ENCODE measurements at regions not wholly inside any gene's neighbourhood (a gene's known extent, or its start where the extent isn't known, plus 50 kb on each side); places are given as distances from the start of the nearest gene placed in this dataset.

GRCh38 chr1:215417122-215417521 is 150.0 kb upstream of the KCTD3 start:
- Histone ChIP-seq H3K9me3 (ENCODE audit: low read length) (no peaks in the 10 kb centered on the region), H3K27ac (ENCODE audit: low read depth, low read length, poor library complexity, severe bottlenecking) (no peak overlapping the region), H3K79me2 (ENCODE audit: insufficient read depth, low read depth, low read length) (no peaks in the 10 kb centered on the region), H3K36me3 (ENCODE audit: insufficient read depth, low read length) (no peaks in the 10 kb centered on the region), H2AFZ (ENCODE audit: low read length) (no peak overlapping the region), H3K4me2 (ENCODE audit: low read length) (no peak overlapping the region), H3K4me1 (ENCODE audit: insufficient read depth, low read length, poor library complexity, severe bottlenecking) (no peaks in the 10 kb centered on the region), H3K4me3 (ENCODE audit: low read depth, low read length, poor library complexity, severe bottlenecking) (no peak overlapping the region), H3K9me2 (ENCODE audit: insufficient read depth, low read length) (no peaks in the 10 kb centered on the region), H4K20me1 (ENCODE audit: insufficient read depth, low read length) (no peaks in the 10 kb centered on the region)
- no TSS peak for BruUV-seq (replicated peaks)
- ChIA-PET POLR2A (no interaction called here), CTCF (ENCODE audit: unreplicated experiment) (no interaction called here)
- no peak for DNase-seq (ENCODE audit: low spot score)
- intact Hi-C loops (cut with micrococcal nuclease; ENCODE audit: unreplicated experiment), result no loop called here
- TF ChIP-seq CTCF (conservative IDR thresholded peaks at IDR 0.05; ENCODE audit: low read length), result no peak

GRCh38 chr1:215418876-215419447 is 148.1 kb upstream of the KCTD3 start:
- intact Hi-C loops (cut with micrococcal nuclease; ENCODE audit: unreplicated experiment), result no loop called here
- no peak overlapping the region for H2AFZ ChIP-seq (ENCODE audit: low read length)
- CTCF ChIA-PET (ENCODE audit: unreplicated experiment), result no interaction called here

DNA sequence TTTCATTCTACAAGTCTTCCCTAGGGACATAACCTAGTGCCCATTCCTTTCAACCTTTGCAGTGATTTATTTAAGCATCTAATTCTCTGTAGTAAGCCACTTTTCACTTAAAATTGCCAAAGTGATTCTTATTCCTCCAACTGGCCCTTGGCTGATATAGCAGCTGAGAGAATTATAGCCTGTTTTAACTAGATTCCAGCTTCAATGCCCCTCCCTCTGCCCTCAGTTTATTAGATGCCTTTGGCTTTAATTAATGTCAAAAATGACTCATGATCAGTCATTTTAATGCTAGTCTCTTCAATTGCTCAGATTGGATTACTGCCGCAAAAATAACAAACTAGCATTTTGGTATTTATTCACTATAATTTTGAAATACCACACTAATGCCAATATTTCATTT is 145.4 kb upstream of the KCTD3 start:
- H2AFZ ChIP-seq (ENCODE audit: low read length), result no peak overlapping the region
- no peak overlapping the region for H3K4me3 ChIP-seq (ENCODE audit: low read depth, low read length, poor library complexity, severe bottlenecking)
- no peaks in the 10 kb centered on the region for H3K4me1 ChIP-seq (ENCODE audit: insufficient read depth, low read length, poor library complexity, severe bottlenecking)
- no peak for DNase-seq (ENCODE audit: low spot score)
- no peaks in the 10 kb centered on the region for H3K9me3 ChIP-seq (ENCODE audit: low read length)
- H3K79me2 ChIP-seq (ENCODE audit: insufficient read depth, low read depth, low read length), result no peaks in the 10 kb centered on the region
- ChIA-PET POLR2A (no interaction called here), CTCF (ENCODE audit: unreplicated experiment) (no interaction called here)
- no peak overlapping the region for H3K27ac ChIP-seq (ENCODE audit: low read depth, low read length, poor library complexity, severe bottlenecking)
- BruUV-seq (replicated peaks), result no TSS peak
- H3K9me2 ChIP-seq (ENCODE audit: insufficient read depth, low read length), result no peaks in the 10 kb centered on the region
- H3K4me2 ChIP-seq (ENCODE audit: low read length), result no peak overlapping the region
- TF ChIP-seq EZH2phosphoT487 (IDR thresholded peaks at IDR 0.05; ENCODE audit: borderline replicate concordance, low read depth, low read length) (no peak), CTCF (conservative IDR thresholded peaks at IDR 0.05; ENCODE audit: low read length) (no peak)
- H3K36me3 ChIP-seq (ENCODE audit: insufficient read depth, low read length), result no peaks in the 10 kb centered on the region
- no peaks in the 10 kb centered on the region for H4K20me1 ChIP-seq (ENCODE audit: insufficient read depth, low read length)
- intact Hi-C loops (cut with micrococcal nuclease; ENCODE audit: unreplicated experiment), result no loop called here

More at GRCh38 chr1:215418876-215419447, 148.1 kb upstream of the KCTD3 start:
- Histone ChIP-seq H3K4me3 (ENCODE audit: low read depth, low read length, poor library complexity, severe bottlenecking) (no peak overlapping the region), H3K4me1 (ENCODE audit: insufficient read depth, low read length, poor library complexity, severe bottlenecking) (no peaks in the 10 kb centered on the region), H3K4me2 (ENCODE audit: low read length) (no peak overlapping the region), H3K36me3 (ENCODE audit: insufficient read depth, low read length) (no peaks in the 10 kb centered on the region), H3K27ac (ENCODE audit: low read depth, low read length, poor library complexity, severe bottlenecking) (no peak overlapping the region), H4K20me1 (ENCODE audit: insufficient read depth, low read length) (no peaks in the 10 kb centered on the region), H3K9me3 (ENCODE audit: low read length) (no peaks in the 10 kb centered on the region), H3K9me2 (ENCODE audit: insufficient read depth, low read length) (no peaks in the 10 kb centered on the region), H3K79me2 (ENCODE audit: insufficient read depth, low read depth, low read length) (no peaks in the 10 kb centered on the region)
- no peak for DNase-seq (ENCODE audit: low spot score)
- POLR2A ChIA-PET, result no interaction called here
- no TSS peak for BruUV-seq (replicated peaks)
- TF ChIP-seq CTCF (conservative IDR thresholded peaks at IDR 0.05; ENCODE audit: low read length), result no peak

Measured in OCI-LY7 (cell line).